NCI-H526 (cell line): ENCODE measurements at regions not wholly inside any gene's neighbourhood (a gene's known extent, or its start where the extent isn't known, plus 50 kb on each side); places are given as distances from the start of the nearest gene placed in this dataset.

ENCODE experiments used
- DNase-seq, 2 experiments: peaks; one replicate each; lab custom pipeline; 2025; lab: John Stamatoyannopoulos, UW

- DNase-seq = no peak
Observed at GRCh38 chr14:101105045-101105444, 201.5 kb upstream of the RTL1 start.

- no peak for DNase-seq
Observed at GRCh38 chr14:101108579-101109346, 205.2 kb upstream of the RTL1 start.

- DNase-seq = no peak
Observed at GRCh38 chr14:101109347-101109638, 205.8 kb upstream of the RTL1 start.

GRCh38 chr14:101109981-101110728 is 206.6 kb upstream of the RTL1 start:
- DNase-seq = no peak

GRCh38 chr14:101110729-101111619 is 207.5 kb upstream of the RTL1 start:
- no peak for DNase-seq

- no peak for DNase-seq
Observed at GRCh38 chr14:101111620-101112290, 208.2 kb upstream of the RTL1 start.

GRCh38 chr14:101112351-101113107 is 209.0 kb upstream of the RTL1 start:
- no peak for DNase-seq

- no peak for DNase-seq
Observed at GRCh38 chr14:101113108-101113612, 209.6 kb upstream of the RTL1 start.

- DNase-seq = no peak
Observed at GRCh38 chr14:101113835-101114725, 210.6 kb upstream of the RTL1 start.

- DNase-seq = no peak
Observed at GRCh38 chr14:101114726-101115515, 211.4 kb upstream of the RTL1 start.

- no peak for DNase-seq
Observed at GRCh38 chr14:101115652-101116051, 212.1 kb upstream of the RTL1 start.

GRCh38 chr14:101116065-101116464 is 212.5 kb upstream of the RTL1 start:
- DNase-seq = no peak

GRCh38 chr14:101116486-101117130 is 213.1 kb upstream of the RTL1 start:
- no peak for DNase-seq

GRCh38 chr14:101117543-101117942 is 214.0 kb upstream of the RTL1 start:
- DNase-seq = no peak

GRCh38 chr14:101118233-101118632 is 214.7 kb upstream of the RTL1 start:
- DNase-seq = no peak

- no peak for DNase-seq
Observed at GRCh38 chr14:101118746-101119591, 215.4 kb upstream of the RTL1 start.

- DNase-seq = no peak
Observed at GRCh38 chr14:101119830-101120571, 216.5 kb upstream of the RTL1 start.
